ENCODE measurements at regions not wholly inside any gene's neighbourhood (a gene's known extent, or its start where the extent isn't known, plus 50 kb on each side); places are given as distances from the start of the nearest gene placed in this dataset.

DNA sequence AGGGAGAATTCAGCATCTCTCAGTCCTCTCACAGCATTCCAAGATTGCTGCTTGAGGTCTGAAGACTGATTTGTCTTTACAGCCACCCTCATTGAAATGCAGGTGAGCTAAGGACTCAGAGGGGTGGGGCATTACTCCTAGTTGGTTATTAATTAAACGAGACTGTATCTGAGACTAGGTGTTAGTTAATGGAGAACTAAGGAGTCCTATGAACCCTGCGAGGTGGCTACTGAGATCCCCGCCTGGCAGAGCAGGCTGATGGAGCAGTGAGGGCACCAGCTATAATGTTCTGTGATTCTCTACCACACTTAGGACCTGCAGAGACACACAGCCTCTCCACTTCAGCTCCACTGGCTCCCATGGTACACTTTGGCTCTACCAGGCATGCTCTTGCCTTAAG, 215.3 kb downstream of the MID1IP1 start:
- dilution Hi-C loops (cut with MboI; ENCODE audit: extremely low pct_ligation_motif_present, low sequenced_read_pairs): no loop called here
- FAIRE-seq (no peak), DNase-seq (ENCODE audit: low read depth, low spot score) (no peak)
- H3K79me2 ChIP-seq (ENCODE audit: control insufficient read depth, insufficient read depth, low read length): no peaks in the 10 kb centered on the region
- TF ChIP-seq EZH2 (IDR thresholded peaks at IDR 0.05; ENCODE audit: low read length): no peak
- TF ChIP-seq, protein P1, sequence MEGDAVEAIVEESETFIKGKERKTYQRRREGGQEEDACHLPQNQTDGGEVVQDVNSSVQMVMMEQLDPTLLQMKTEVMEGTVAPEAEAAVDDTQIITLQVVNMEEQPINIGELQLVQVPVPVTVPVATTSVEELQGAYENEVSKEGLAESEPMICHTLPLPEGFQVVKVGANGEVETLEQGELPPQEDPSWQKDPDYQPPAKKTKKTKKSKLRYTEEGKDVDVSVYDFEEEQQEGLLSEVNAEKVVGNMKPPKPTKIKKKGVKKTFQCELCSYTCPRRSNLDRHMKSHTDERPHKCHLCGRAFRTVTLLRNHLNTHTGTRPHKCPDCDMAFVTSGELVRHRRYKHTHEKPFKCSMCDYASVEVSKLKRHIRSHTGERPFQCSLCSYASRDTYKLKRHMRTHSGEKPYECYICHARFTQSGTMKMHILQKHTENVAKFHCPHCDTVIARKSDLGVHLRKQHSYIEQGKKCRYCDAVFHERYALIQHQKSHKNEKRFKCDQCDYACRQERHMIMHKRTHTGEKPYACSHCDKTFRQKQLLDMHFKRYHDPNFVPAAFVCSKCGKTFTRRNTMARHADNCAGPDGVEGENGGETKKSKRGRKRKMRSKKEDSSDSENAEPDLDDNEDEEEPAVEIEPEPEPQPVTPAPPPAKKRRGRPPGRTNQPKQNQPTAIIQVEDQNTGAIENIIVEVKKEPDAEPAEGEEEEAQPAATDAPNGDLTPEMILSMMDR (optimal IDR thresholded peaks at IDR 0.05 in 1 of 3, IDR thresholded peaks at IDR 0.05 in 1 of 3, conservative IDR thresholded peaks at IDR 0.05 in 1 of 3; ENCODE audit: extremely low read depth in 1 of 3, insufficient read depth in 2 of 3, low read length in 3 of 3): no peak
- H4K20me1 ChIP-seq (ENCODE audit: control insufficient read depth, extremely low read depth, insufficient read depth, low read length): no peaks in the 10 kb centered on the region
- no peak overlapping the region for H3K27ac ChIP-seq (ENCODE audit: control insufficient read depth, insufficient read depth, low read length)
- H3K4me3 ChIP-seq (ENCODE audit: control insufficient read depth in 2 of 3, extremely low read depth in 1 of 3, insufficient read depth in 2 of 3, low read depth in 1 of 3, low read length in 3 of 3): no peak overlapping the region
- no peak overlapping the region for H3K9ac ChIP-seq (ENCODE audit: control insufficient read depth, extremely low read depth, insufficient read depth, low read length)
- no peaks in the 10 kb centered on the region for H3K36me3 ChIP-seq (ENCODE audit: control insufficient read depth in 2 of 2, extremely low read depth in 1 of 2, insufficient read depth in 2 of 2, low read length in 2 of 2)
- no peaks in the 10 kb centered on the region for H3K9me1 ChIP-seq (ENCODE audit: control insufficient read depth, extremely low read depth, insufficient read depth, low read length)
- peaks cover 4% of the 10 kb centered on the region for H3K27me3 ChIP-seq (ENCODE audit: control insufficient read depth, extremely low read depth, insufficient read depth, low read length)
- H3K4me2 ChIP-seq (ENCODE audit: control insufficient read depth, extremely low read depth, insufficient read depth, low read depth, low read length): no peak overlapping the region
- H3K4me1 ChIP-seq (ENCODE audit: control insufficient read depth, extremely low read depth, insufficient read depth, low read length): peaks cover 4% of the 10 kb centered on the region
- H2AFZ ChIP-seq (ENCODE audit: control insufficient read depth, low read length): no peak overlapping the region
- H3K9me3 ChIP-seq (ENCODE audit: control insufficient read depth, low read depth, low read length): no peaks in the 10 kb centered on the region

DNA sequence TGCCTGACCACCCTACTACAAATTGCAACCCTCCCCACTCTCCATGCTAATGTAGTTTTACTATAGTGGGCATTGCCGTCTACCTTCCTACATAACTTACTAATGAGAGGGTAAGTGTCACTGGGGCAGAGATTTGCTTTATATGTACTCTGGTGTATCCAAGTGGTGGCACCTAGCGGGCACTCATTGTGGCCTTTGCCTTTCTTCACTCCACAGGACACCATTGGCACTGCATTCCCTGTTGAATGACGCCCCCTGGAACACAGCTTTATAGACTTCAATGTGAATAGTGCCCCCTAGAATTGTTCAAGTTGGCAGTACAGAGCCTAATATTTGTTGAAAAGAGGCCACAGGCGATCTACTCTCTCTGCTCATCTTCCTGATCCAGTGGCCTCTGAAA, 215.8 kb downstream of the MID1IP1 start:
- Histone ChIP-seq H3K4me1 (ENCODE audit: control insufficient read depth, extremely low read depth, insufficient read depth, low read length) (no peaks in the 10 kb centered on the region), H3K36me3 (ENCODE audit: control insufficient read depth in 2 of 2, extremely low read depth in 1 of 2, insufficient read depth in 2 of 2, low read length in 2 of 2) (no peaks in the 10 kb centered on the region), H3K9me3 (ENCODE audit: control insufficient read depth, low read depth, low read length) (no peaks in the 10 kb centered on the region), H2AFZ (ENCODE audit: control insufficient read depth, low read length) (no peak overlapping the region), H3K27ac (ENCODE audit: control insufficient read depth, insufficient read depth, low read length) (no peak overlapping the region), H3K27me3 (ENCODE audit: control insufficient read depth, extremely low read depth, insufficient read depth, low read length) (peaks cover 4% of the 10 kb centered on the region), H4K20me1 (ENCODE audit: control insufficient read depth, extremely low read depth, insufficient read depth, low read length) (no peaks in the 10 kb centered on the region), H3K4me3 (ENCODE audit: control insufficient read depth in 2 of 3, extremely low read depth in 1 of 3, insufficient read depth in 2 of 3, low read depth in 1 of 3, low read length in 3 of 3) (no peak overlapping the region), H3K79me2 (ENCODE audit: control insufficient read depth, insufficient read depth, low read length) (no peaks in the 10 kb centered on the region), H3K4me2 (ENCODE audit: control insufficient read depth, extremely low read depth, insufficient read depth, low read depth, low read length) (no peak overlapping the region), H3K9me1 (ENCODE audit: control insufficient read depth, extremely low read depth, insufficient read depth, low read length) (no peaks in the 10 kb centered on the region), H3K9ac (ENCODE audit: control insufficient read depth, extremely low read depth, insufficient read depth, low read length) (no peak overlapping the region)
- DNase-seq (ENCODE audit: low read depth, low spot score): no peak
- dilution Hi-C loops (cut with MboI; ENCODE audit: extremely low pct_ligation_motif_present, low sequenced_read_pairs): no loop called here
- TF ChIP-seq, protein P1 (optimal IDR thresholded peaks at IDR 0.05 in 1 of 3, IDR thresholded peaks at IDR 0.05 in 1 of 3, conservative IDR thresholded peaks at IDR 0.05 in 1 of 3; ENCODE audit: extremely low read depth in 1 of 3, insufficient read depth in 2 of 3, low read length in 3 of 3): no peak
- TF ChIP-seq EZH2 (IDR thresholded peaks at IDR 0.05; ENCODE audit: low read length): no peak
- no peak for FAIRE-seq

All from keratinocyte (primary cell).